Activated B cell treated with CpG ODN at 0.5 μM for 24 hours (primary cell): ENCODE measurements at regions not wholly inside any gene's neighbourhood (a gene's known extent, or its start where the extent isn't known, plus 50 kb on each side); places are given as distances from the start of the nearest gene placed in this dataset.

Source experiments
- ATAC-seq: fragments of 200-7000 bp; cut with Tn5 transposase; one replicate; pipeline ENCODE4 v1.10.0; 2021; ENCODE audit warnings: low read depth, mild to moderate bottlenecking, moderate library complexity
- CTCF ChIA-PET: fragments of 350-600 bp; sonication (Branson Sonifier 250); formaldehyde crosslinking; loops from one replicate; lab custom pipeline; 2021; ENCODE audit warnings: antibody characterized with exemption; lab: Charles Lee
- POLR2A ChIA-PET: fragments of 350-600 bp; sonication (Branson Sonifier 250); formaldehyde crosslinking; loops from one replicate; lab custom pipeline; 2021; ENCODE audit warnings: antibody characterized with exemption; lab: Charles Lee
- DNase-seq: peaks from one replicate; pipeline ENCODE4 v3.0.0; 2022
- H3K27ac Mint-ChIP-seq: one replicate; pipeline ENCODE4 v1.8.0; 2020; ENCODE audit warnings: mixed read lengths
- H3K27me3 Mint-ChIP-seq: one replicate; pipeline ENCODE4 v1.8.0; 2021; ENCODE audit warnings: mixed read lengths
- H3K36me3 Mint-ChIP-seq: one replicate; pipeline ENCODE4 v1.8.0; 2021; ENCODE audit warnings: low read depth, mixed read lengths
- H3K4me1 Mint-ChIP-seq: one replicate; pipeline ENCODE4 v1.8.0; 2021; ENCODE audit warnings: mixed read lengths
- H3K4me3 Mint-ChIP-seq: one replicate; pipeline ENCODE4 v1.8.0; 2020; ENCODE audit warnings: mild to moderate bottlenecking, mixed read lengths
- H3K9me3 Mint-ChIP-seq: one replicate; pipeline ENCODE4 v1.8.0; 2020; ENCODE audit warnings: mixed read lengths
- CTCF ChIP-seq: fragments of 200-600 bp; IDR thresholded peaks from one replicate; pipeline ENCODE4 v1.8.0; 2022; ENCODE audit warnings: antibody characterized with exemption, mild to moderate bottlenecking
- intact Hi-C: fragments of 100-400 bp; cut with micrococcal nuclease; formaldehyde crosslinking; loops from one replicate; pipeline ENCODE4 v1.15.1; 2024

- H3K36me3 Mint-ChIP-seq: no peaks in the 10 kb centered on the region
- H3K27ac Mint-ChIP-seq: no peak overlapping the region
- ATAC-seq: no peak
- no peak for TF ChIP-seq CTCF
- POLR2A ChIA-PET: no interaction called here
- CTCF ChIA-PET: no interaction called here
- no peak overlapping the region for H3K4me3 Mint-ChIP-seq
- H3K4me1 Mint-ChIP-seq: no peaks in the 10 kb centered on the region
- H3K27me3 Mint-ChIP-seq: no peaks in the 10 kb centered on the region
- peaks cover 5% of the 10 kb centered on the region for H3K9me3 Mint-ChIP-seq
- intact Hi-C loops: no loop called here
- DNase-seq: no peak
These were observed 381.4 kb downstream of the ELAVL2 start for GRCh38 chr9:23444658-23445057.

DNA sequence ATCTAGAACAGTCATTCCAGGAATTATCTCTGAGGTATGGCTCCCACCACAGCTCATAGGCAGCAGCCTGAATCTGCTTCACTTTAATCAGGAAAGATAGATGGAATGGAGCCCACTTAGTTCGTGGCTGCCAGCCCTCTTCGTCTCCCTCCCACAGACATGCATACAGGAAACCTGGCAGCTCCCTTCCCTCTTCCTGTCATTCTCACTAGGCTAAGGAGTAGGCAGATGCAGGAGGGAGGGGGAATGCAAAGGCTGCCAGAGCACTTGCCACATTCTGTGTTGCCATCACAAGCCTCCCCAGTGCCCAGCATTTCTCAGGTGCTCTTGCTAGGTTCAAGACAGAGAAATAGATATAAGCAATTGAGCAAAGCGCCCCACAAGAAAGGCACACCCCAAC, 378.9 kb downstream of the ELAVL2 start:
- ATAC-seq: no peak
- ChIA-PET POLR2A (no interaction called here), CTCF (no interaction called here)
- Mint-ChIP-seq H3K27ac (no peak overlapping the region), H3K36me3 (no peaks in the 10 kb centered on the region), H3K4me1 (no peaks in the 10 kb centered on the region), H3K27me3 (no peaks in the 10 kb centered on the region), H3K9me3 (peaks cover 2% of the 10 kb centered on the region), H3K4me3 (no peak overlapping the region)
- no peak for TF ChIP-seq CTCF
- intact Hi-C loops: no loop called here
- DNase-seq: no peak

GRCh38 chr9:23447944-23448343, 378.1 kb downstream of the ELAVL2 start:
- DNase-seq (no peak), ATAC-seq (no peak)
- no peaks in the 10 kb centered on the region for H3K36me3 Mint-ChIP-seq
- H3K4me3 Mint-ChIP-seq: no peak overlapping the region
- peaks cover 2% of the 10 kb centered on the region for H3K9me3 Mint-ChIP-seq
- H3K4me1 Mint-ChIP-seq: no peaks in the 10 kb centered on the region
- no peaks in the 10 kb centered on the region for H3K27me3 Mint-ChIP-seq
- POLR2A ChIA-PET: no interaction called here
- no peak overlapping the region for H3K27ac Mint-ChIP-seq
- TF ChIP-seq CTCF: no peak
- CTCF ChIA-PET: no interaction called here
- intact Hi-C loops: no loop called here

GRCh38 chr9:23451802-23452418, 374.1 kb downstream of the ELAVL2 start:
- no peaks in the 10 kb centered on the region for H3K36me3 Mint-ChIP-seq
- intact Hi-C loops: no loop called here
- no peaks in the 10 kb centered on the region for H3K27me3 Mint-ChIP-seq
- H3K9me3 Mint-ChIP-seq: peaks cover 1% of the 10 kb centered on the region
- ChIA-PET POLR2A (no interaction called here), CTCF (no interaction called here)
- no peak for TF ChIP-seq CTCF
- no peak overlapping the region for H3K4me3 Mint-ChIP-seq
- ATAC-seq (no peak), DNase-seq (no peak)
- H3K4me1 Mint-ChIP-seq: no peaks in the 10 kb centered on the region
- no peak overlapping the region for H3K27ac Mint-ChIP-seq

DNA sequence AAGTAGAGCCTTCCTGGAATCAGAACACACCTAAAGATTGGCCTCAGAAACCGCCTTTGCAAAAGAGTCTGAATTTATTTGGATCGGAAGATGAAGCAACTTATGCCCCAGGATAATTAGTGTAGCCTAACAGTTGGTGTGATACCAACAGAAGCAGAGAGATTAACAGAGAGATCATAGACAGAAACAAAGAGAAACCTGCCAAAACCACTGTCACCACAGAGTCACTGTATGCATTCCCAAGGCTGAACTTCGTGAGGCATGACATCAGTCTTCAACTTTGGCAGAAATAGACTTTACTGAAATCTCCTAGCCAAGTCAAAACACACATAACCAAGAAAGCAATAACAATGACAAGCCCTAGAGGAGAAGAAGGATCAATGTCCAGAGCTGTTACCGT, 361.8 kb downstream of the ELAVL2 start:
- Mint-ChIP-seq H3K4me3 (no peak overlapping the region), H3K27ac (no peak overlapping the region), H3K27me3 (no peaks in the 10 kb centered on the region), H3K36me3 (no peaks in the 10 kb centered on the region), H3K9me3 (peaks cover 10% of the 10 kb centered on the region), H3K4me1 (no peaks in the 10 kb centered on the region)
- intact Hi-C loops: no loop called here
- ATAC-seq (no peak), DNase-seq (no peak)
- POLR2A ChIA-PET: no interaction called here
- TF ChIP-seq CTCF: no peak
- CTCF ChIA-PET: no interaction called here
